IMR-90 (cell line): ENCODE measurements at regions not wholly inside any gene's neighbourhood (a gene's known extent, or its start where the extent isn't known, plus 50 kb on each side); places are given as distances from the start of the nearest gene placed in this dataset.

Experiments
- ATAC-seq: fragments of 200-7000 bp; cut with Tn5 transposase; 2 replicates; pipeline ENCODE4 v1.9.1; 2020; ENCODE audit warnings: low read depth, mild to moderate bottlenecking, moderate library complexity
- BruUV-seq: library from RNA; stranded (reverse); fragments of 400-500 nt; replicated peaks from 2 replicates; lab custom pipeline; 2021; lab: Mats Ljungman, UMichigan
- CTCF ChIA-PET: fragments of 300-600 bp; formaldehyde crosslinking; extraction: SDS; loops from one replicate; lab custom pipeline; 2021; ENCODE audit warnings: antibody characterized with exemption; lab: Yijun Ruan, JAX
- POLR2A ChIA-PET: fragments of 300-600 bp; sonication (Branson Sonifier 250); formaldehyde crosslinking; loops from one replicate; lab custom pipeline; 2022; ENCODE audit warnings: antibody characterized with exemption; ENCODE audit not compliant: unreplicated experiment; lab: Charles Lee
- DNase-seq: peaks from one replicate; pipeline ENCODE4 v3.0.0; 2013
- H2AFZ ChIP-seq: replicated peaks from 2 replicates; pipeline ENCODE3; 2013; ENCODE audit warnings: low read length, mild to moderate bottlenecking; ENCODE audit not compliant: poor library complexity
- H2AK5ac ChIP-seq: 2 replicates; pipeline ENCODE4 v1.6.1; 2013; ENCODE audit warnings: low read depth, low read length, inconsistent platforms
- H2AK9ac ChIP-seq: replicated peaks from 2 replicates; pipeline ENCODE3; 2013; ENCODE audit warnings: mild to moderate bottlenecking, low read depth, low read length, moderate library complexity; ENCODE audit not compliant: poor library complexity
- H2BK120ac ChIP-seq: 2 replicates; pipeline ENCODE4 v1.6.1; 2013; ENCODE audit warnings: low read depth, low read length, inconsistent platforms
- H2BK15ac ChIP-seq: 3 replicates; pipeline ENCODE4 v1.6.1; 2013; ENCODE audit warnings: low read depth, low read length, inconsistent platforms
- H2BK20ac ChIP-seq: 2 replicates; pipeline ENCODE4 v1.6.1; 2013; ENCODE audit warnings: low read depth, mild to moderate bottlenecking, inconsistent platforms, low read length, moderate library complexity
- H2BK5ac ChIP-seq: 2 replicates; pipeline ENCODE4 v1.6.1; 2013; ENCODE audit warnings: mild to moderate bottlenecking, low read depth, low read length, inconsistent platforms; ENCODE audit not compliant: poor library complexity, severe bottlenecking
- H3K14ac ChIP-seq: replicated peaks from 2 replicates; pipeline ENCODE4 v1.6.1; 2013; ENCODE audit warnings: low read depth, low read length, inconsistent platforms
- H3K18ac ChIP-seq: 2 replicates; pipeline ENCODE4 v1.6.1; 2013; ENCODE audit warnings: low read depth, low read length, control low read depth
- H3K23ac ChIP-seq: 2 replicates; pipeline ENCODE4 v1.6.1; 2013; ENCODE audit warnings: low read depth, low read length, inconsistent platforms
- H3K27ac ChIP-seq: 2 replicates; pipeline ENCODE4 v1.5.1; 2013; ENCODE audit warnings: mild to moderate bottlenecking, control low read depth, low read length; ENCODE audit not compliant: insufficient read depth
- H3K27me3 ChIP-seq: 2 replicates; pipeline ENCODE4 v1.6.1; 2013; ENCODE audit warnings: low read length; ENCODE audit not compliant: control insufficient read depth, insufficient read depth
- H3K36me3 ChIP-seq: 2 replicates; pipeline ENCODE4 v1.6.1; 2013; ENCODE audit warnings: low read length, mixed read lengths; ENCODE audit not compliant: control insufficient read depth, insufficient read depth
- H3K4ac ChIP-seq: 2 replicates; pipeline ENCODE4 v1.6.1; 2013; ENCODE audit warnings: low read depth, low read length, inconsistent platforms
- H3K4me1 ChIP-seq: 2 replicates; pipeline ENCODE4 v1.6.1; 2013; ENCODE audit warnings: low read length, mixed read lengths; ENCODE audit not compliant: control insufficient read depth, insufficient read depth
- H3K4me2 ChIP-seq: 2 replicates; pipeline ENCODE4 v1.6.1; 2013; ENCODE audit warnings: low read depth, mild to moderate bottlenecking, control low read depth, low read length, moderate library complexity
- H3K4me3 ChIP-seq: 2 replicates; pipeline ENCODE4 v1.5.1; 2013; ENCODE audit warnings: low read depth, mild to moderate bottlenecking, control low read depth, low read length, moderate library complexity; ENCODE audit not compliant: insufficient read depth
- H3K56ac ChIP-seq: 2 replicates; pipeline ENCODE4 v1.6.1; 2013; ENCODE audit warnings: low read length, inconsistent platforms; ENCODE audit not compliant: insufficient read depth; ENCODE audit errors: extremely low read depth
- H3K79me1 ChIP-seq, 2 experiments: 2 replicates each; pipeline ENCODE4 v1.6.1; 2013; ENCODE audit warnings: low read length in 2 of 2, inconsistent platforms in 1 of 2, low read depth in 1 of 2
- H3K9ac ChIP-seq: 2 replicates; pipeline ENCODE4 v1.6.1; 2013; ENCODE audit warnings: low read depth, low read length, control low read depth
- H3K9me1 ChIP-seq: 2 replicates; pipeline ENCODE4 v1.6.1; 2013; ENCODE audit warnings: low read length, inconsistent platforms; ENCODE audit not compliant: insufficient read depth
- H3K9me3 ChIP-seq: 2 replicates; pipeline ENCODE4 v1.6.1; 2013; ENCODE audit warnings: low read length; ENCODE audit not compliant: control insufficient read depth, insufficient read depth
- H4K20me1 ChIP-seq: 2 replicates; pipeline ENCODE4 v1.6.1; 2013; ENCODE audit warnings: low read length, inconsistent platforms; ENCODE audit not compliant: insufficient read depth
- H4K5ac ChIP-seq: 2 replicates; pipeline ENCODE4 v1.6.1; 2013; ENCODE audit warnings: mild to moderate bottlenecking, low read depth, low read length, control low read depth
- H4K8ac ChIP-seq, 2 experiments: 2 replicates each; pipeline ENCODE4 v1.6.1; 2013; ENCODE audit warnings: low read depth in 2 of 2, low read length in 2 of 2, control low read depth in 1 of 2, inconsistent platforms in 1 of 2
- H4K91ac ChIP-seq: 2 replicates; pipeline ENCODE4 v1.6.1; 2013; ENCODE audit warnings: low read depth, low read length, inconsistent platforms; ENCODE audit not compliant: insufficient read depth
- BHLHE40 ChIP-seq: fragments of 150-350 bp; IDR thresholded peaks from 2 replicates; pipeline ENCODE4 v1.6.1; 2016; ENCODE audit warnings: mild to moderate bottlenecking, low read depth, low read length
- CEBPB ChIP-seq: IDR thresholded peaks from 2 replicates; pipeline ENCODE4 v1.6.1; 2012; ENCODE audit warnings: low read depth, low read length, improper control_type of control experiment
- CHD1 ChIP-seq: IDR thresholded peaks from 2 replicates; pipeline ENCODE4 v1.6.1; 2012; ENCODE audit warnings: low read depth, low read length, improper control_type of control experiment
- FOS ChIP-seq: fragments of 150-350 bp; IDR thresholded peaks from 2 replicates; pipeline ENCODE4 v1.6.1; 2016; ENCODE audit warnings: low read depth, low read length
- MAFK ChIP-seq: IDR thresholded peaks from 2 replicates; pipeline ENCODE4 v1.6.1; 2012; ENCODE audit warnings: low read depth, low read length, improper control_type of control experiment
- POLR2A ChIP-seq: IDR thresholded peaks from 2 replicates; pipeline ENCODE4 v1.6.1; 2012; ENCODE audit warnings: mild to moderate bottlenecking, low read depth, low read length
- RAD21 ChIP-seq: IDR thresholded peaks from 2 replicates; pipeline ENCODE4 v1.6.1; 2012; ENCODE audit warnings: low read length, improper control_type of control experiment
- RCOR1 ChIP-seq: IDR thresholded peaks from 2 replicates; pipeline ENCODE4 v1.6.1; 2012; ENCODE audit warnings: mild to moderate bottlenecking, low read length, improper control_type of control experiment; ENCODE audit not compliant: insufficient replicate concordance
- RFX5 ChIP-seq: IDR thresholded peaks from 2 replicates; pipeline ENCODE4 v1.8.0; 2012; ENCODE audit warnings: low read depth, mild to moderate bottlenecking, low read length, moderate library complexity
- SMC3 ChIP-seq: fragments of 150-350 bp; IDR thresholded peaks from 2 replicates; pipeline ENCODE4 v1.6.1; 2016; ENCODE audit warnings: low read depth, mild to moderate bottlenecking, antibody characterized with exemption, low read length, moderate library complexity
- dilution Hi-C: fragments of 300-500 bp; cut with HindIII; formaldehyde crosslinking; loops from one replicate; pipeline ENCODE4 v1.14.3; 2018; ENCODE audit warnings: low sequenced_read_pairs; ENCODE audit not compliant: unreplicated experiment
- in situ Hi-C: fragments of 300-500 bp; cut with MboI; formaldehyde crosslinking; loops from 3 replicates; pipeline ENCODE4 v1.14.3; 2019; ENCODE audit warnings: low sequenced_read_pairs, inconsistent platforms, mixed read lengths
- intact Hi-C: fragments of 100-400 bp; cut with micrococcal nuclease; formaldehyde crosslinking; loops from 2 replicates; pipeline ENCODE4 v1.10.0; 2022
- TF ChIP-seq, protein P1 (sequence below): fragments of 150-350 bp; IDR thresholded peaks from 2 replicates; pipeline ENCODE4 v1.6.1; 2016; ENCODE audit warnings: low read depth, mild to moderate bottlenecking, low read length, moderate library complexity, borderline replicate concordance
- TF ChIP-seq, protein P2 (sequence below): fragments of 150-350 bp; IDR thresholded peaks from 2 replicates; pipeline ENCODE4 v1.6.1; 2017; ENCODE audit warnings: mild to moderate bottlenecking, antibody characterized with exemption, low read length, low read depth
- TF ChIP-seq, protein P3 (sequence below): conservative IDR thresholded peaks from 2 replicates; pipeline ENCODE4 v1.5.1; 2012; ENCODE audit warnings: mild to moderate bottlenecking, low read depth, low read length, improper control_type of control experiment

DNA sequence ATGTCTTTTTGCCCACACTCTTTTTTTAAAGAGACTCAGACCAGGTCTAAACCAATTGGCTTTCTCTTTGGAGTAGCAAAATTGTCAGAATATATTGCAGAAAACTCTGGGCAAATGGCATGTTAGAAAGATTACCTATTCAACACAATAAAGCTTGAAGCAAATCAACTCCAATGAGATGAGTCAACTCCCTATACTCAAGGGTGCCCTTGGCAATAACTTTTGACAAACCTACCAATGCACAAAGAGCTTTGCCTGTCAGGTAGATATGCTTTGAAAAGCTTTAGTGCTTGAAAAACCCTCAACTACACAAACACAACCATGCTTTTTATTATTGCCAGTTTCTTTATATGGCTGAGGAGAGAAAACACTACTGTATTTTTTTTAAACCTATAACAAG lies 137.7 kb upstream of the GRM7 start:
- Histone ChIP-seq H3K23ac (no peak overlapping the region), H3K36me3 (no peaks in the 10 kb centered on the region), H3K56ac (no peak overlapping the region), H3K4me2 (no peak overlapping the region), H3K18ac (no peak overlapping the region), H2BK5ac (no peak overlapping the region), H3K27ac (no peak overlapping the region), H3K9me3 (peaks cover 2% of the 10 kb centered on the region; the same call in 1 of the 2 replicates), H3K9ac (no peak overlapping the region), H3K9me1 (no peaks in the 10 kb centered on the region), H2BK20ac (no peak overlapping the region), H3K4ac (no peak overlapping the region), H2AFZ (no peak overlapping the region), H4K91ac (no peak overlapping the region), H4K20me1 (no peaks in the 10 kb centered on the region), H2BK120ac (no peak overlapping the region), H4K8ac (no peak overlapping the region), H3K14ac (no peak overlapping the region), H3K79me1 (no peaks in the 10 kb centered on the region), H3K4me1 (no peaks in the 10 kb centered on the region), H2AK9ac (no peak overlapping the region), H3K27me3 (no peaks in the 10 kb centered on the region), H2AK5ac (no peak overlapping the region), H2BK15ac (no peak overlapping the region), H4K5ac (no peak overlapping the region), H3K4me3 (no peak overlapping the region)
- POLR2A ChIA-PET: interaction anchor here (0.5 kb wide), 1 partner anchor 34 kb away, joined by 4 read pairs; no protein-coding TSS in a partner anchor
- ATAC-seq (no peak), DNase-seq (no peak)
- in situ Hi-C loops: no loop called here
- CTCF ChIA-PET: interaction anchor here (0.6 kb wide), 1 partner anchor 219 kb away, joined by 3 read pairs; no protein-coding TSS in a partner anchor
- intact Hi-C loops: no loop called here
- no peak for TF ChIP-seq POLR2A
- TF ChIP-seq, protein P1, sequence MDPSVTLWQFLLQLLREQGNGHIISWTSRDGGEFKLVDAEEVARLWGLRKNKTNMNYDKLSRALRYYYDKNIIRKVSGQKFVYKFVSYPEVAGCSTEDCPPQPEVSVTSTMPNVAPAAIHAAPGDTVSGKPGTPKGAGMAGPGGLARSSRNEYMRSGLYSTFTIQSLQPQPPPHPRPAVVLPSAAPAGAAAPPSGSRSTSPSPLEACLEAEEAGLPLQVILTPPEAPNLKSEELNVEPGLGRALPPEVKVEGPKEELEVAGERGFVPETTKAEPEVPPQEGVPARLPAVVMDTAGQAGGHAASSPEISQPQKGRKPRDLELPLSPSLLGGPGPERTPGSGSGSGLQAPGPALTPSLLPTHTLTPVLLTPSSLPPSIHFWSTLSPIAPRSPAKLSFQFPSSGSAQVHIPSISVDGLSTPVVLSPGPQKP: no peak
- no peak for TF ChIP-seq CHD1
- TF ChIP-seq RAD21: no peak
- no peak for TF ChIP-seq CEBPB
- TF ChIP-seq, protein P2, sequence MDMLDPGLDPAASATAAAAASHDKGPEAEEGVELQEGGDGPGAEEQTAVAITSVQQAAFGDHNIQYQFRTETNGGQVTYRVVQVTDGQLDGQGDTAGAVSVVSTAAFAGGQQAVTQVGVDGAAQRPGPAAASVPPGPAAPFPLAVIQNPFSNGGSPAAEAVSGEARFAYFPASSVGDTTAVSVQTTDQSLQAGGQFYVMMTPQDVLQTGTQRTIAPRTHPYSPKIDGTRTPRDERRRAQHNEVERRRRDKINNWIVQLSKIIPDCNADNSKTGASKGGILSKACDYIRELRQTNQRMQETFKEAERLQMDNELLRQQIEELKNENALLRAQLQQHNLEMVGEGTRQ: no peak
- TF ChIP-seq RCOR1: no peak
- no peak for TF ChIP-seq SMC3
- TF ChIP-seq, protein P3, sequence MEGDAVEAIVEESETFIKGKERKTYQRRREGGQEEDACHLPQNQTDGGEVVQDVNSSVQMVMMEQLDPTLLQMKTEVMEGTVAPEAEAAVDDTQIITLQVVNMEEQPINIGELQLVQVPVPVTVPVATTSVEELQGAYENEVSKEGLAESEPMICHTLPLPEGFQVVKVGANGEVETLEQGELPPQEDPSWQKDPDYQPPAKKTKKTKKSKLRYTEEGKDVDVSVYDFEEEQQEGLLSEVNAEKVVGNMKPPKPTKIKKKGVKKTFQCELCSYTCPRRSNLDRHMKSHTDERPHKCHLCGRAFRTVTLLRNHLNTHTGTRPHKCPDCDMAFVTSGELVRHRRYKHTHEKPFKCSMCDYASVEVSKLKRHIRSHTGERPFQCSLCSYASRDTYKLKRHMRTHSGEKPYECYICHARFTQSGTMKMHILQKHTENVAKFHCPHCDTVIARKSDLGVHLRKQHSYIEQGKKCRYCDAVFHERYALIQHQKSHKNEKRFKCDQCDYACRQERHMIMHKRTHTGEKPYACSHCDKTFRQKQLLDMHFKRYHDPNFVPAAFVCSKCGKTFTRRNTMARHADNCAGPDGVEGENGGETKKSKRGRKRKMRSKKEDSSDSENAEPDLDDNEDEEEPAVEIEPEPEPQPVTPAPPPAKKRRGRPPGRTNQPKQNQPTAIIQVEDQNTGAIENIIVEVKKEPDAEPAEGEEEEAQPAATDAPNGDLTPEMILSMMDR: no peak
- TF ChIP-seq MAFK: no peak
- no peak for TF ChIP-seq RFX5
- no peak for TF ChIP-seq FOS
- no peak for TF ChIP-seq BHLHE40
- no TSS peak for BruUV-seq
- dilution Hi-C loops: no loop called here
